Endothelial cell of umbilical vein (primary cell): ENCODE measurements at regions not wholly inside any gene's neighbourhood (a gene's known extent, or its start where the extent isn't known, plus 50 kb on each side); places are given as distances from the start of the nearest gene placed in this dataset.

Experiments used
- BruUV-seq: library from RNA; stranded (reverse); fragments of 400-500 nt; replicated peaks from 2 replicates; lab custom pipeline; 2021; lab: Mats Ljungman, UMichigan
- CTCF ChIA-PET: fragments of 300-600, 350-600 bp; sonication (Branson Sonifier 250); formaldehyde crosslinking; loops from one replicate; lab custom pipeline; 2021; ENCODE audit warnings: antibody characterized with exemption, inconsistent platforms; lab: Charles Lee
- POLR2A ChIA-PET: fragments of 300-600, 350-600 bp; sonication (Branson Sonifier 250); formaldehyde crosslinking; loops from one replicate; lab custom pipeline; 2021; ENCODE audit warnings: antibody characterized with exemption, inconsistent platforms; lab: Charles Lee
- DNase-seq: peaks from one replicate; pipeline ENCODE4 v3.0.0-alpha.2; 2011; ENCODE audit warnings: low read depth, low spot score
- FAIRE-seq: peaks from 2 replicates; lab custom pipeline; 2011; peaks lifted over from hg19 to GRCh38; lab: Jason Lieb, UNC
- H2AFZ ChIP-seq: 2 replicates; pipeline ENCODE4 v1.6.0; 2012; ENCODE audit warnings: low read depth, low read length, control low read depth, inconsistent platforms
- H3K27ac ChIP-seq: 2 replicates; pipeline ENCODE4 v1.5.1; 2011; ENCODE audit warnings: low read depth, mild to moderate bottlenecking, control low read depth, low read length, moderate library complexity; ENCODE audit not compliant: insufficient read depth
- H3K27me3 ChIP-seq, 2 experiments: 2 replicates each; pipeline versions ENCODE4 v1.6.0 to v1.6.1; 2011; ENCODE audit warnings: low read length in 2 of 2, mixed read lengths in 1 of 2; ENCODE audit not compliant: control insufficient read depth in 2 of 2, insufficient read depth in 2 of 2
- H3K36me3 ChIP-seq, 2 experiments: 2 replicates in 1 of 2; 3 replicates in 1 of 2; pipeline ENCODE4 v1.5.1; 2011; ENCODE audit warnings: low read length in 2 of 2, mild to moderate bottlenecking in 1 of 2, moderate library complexity in 1 of 2; ENCODE audit not compliant: control insufficient read depth in 2 of 2, insufficient read depth in 2 of 2; ENCODE audit errors: extremely low read depth in 1 of 2
- H3K4me1 ChIP-seq: 3 replicates; pipeline ENCODE4 v1.5.1; 2011; ENCODE audit warnings: mild to moderate bottlenecking, low read length; ENCODE audit not compliant: control insufficient read depth, insufficient read depth; ENCODE audit errors: extremely low read depth
- H3K4me2 ChIP-seq: 2 replicates; pipeline ENCODE4 v1.6.1; 2011; ENCODE audit warnings: low read length, control low read depth, mixed read lengths; ENCODE audit not compliant: insufficient read depth
- H3K4me3 ChIP-seq, 3 experiments: fragments of 200-600 bp in 1 of 3; sonication (generic), shearing (Covaris generic) in 1 of 3; replicated peaks in 1 of 3; 2 replicates each; pipeline ENCODE4 v1.5.1; 2011 to 2016; ENCODE audit warnings: control low read depth in 3 of 3, low read length in 3 of 3, mild to moderate bottlenecking in 2 of 3, inconsistent platforms in 1 of 3, low read depth in 1 of 3, moderate library complexity in 1 of 3; ENCODE audit not compliant: insufficient read depth in 1 of 3
- H3K79me2 ChIP-seq: 2 replicates; pipeline ENCODE4 v1.6.0; 2012; ENCODE audit warnings: low read length, inconsistent platforms; ENCODE audit not compliant: control insufficient read depth, insufficient read depth
- H3K9ac ChIP-seq: replicated peaks from 2 replicates; pipeline ENCODE3; 2011; ENCODE audit warnings: low read length, control low read depth; ENCODE audit not compliant: insufficient read depth; ENCODE audit errors: extremely low read depth
- H3K9me1 ChIP-seq: replicated peaks from 3 replicates; pipeline ENCODE4 v1.6.0; 2011; ENCODE audit warnings: mild to moderate bottlenecking, low read length; ENCODE audit not compliant: control insufficient read depth, insufficient read depth; ENCODE audit errors: extremely low read depth
- H3K9me3 ChIP-seq: replicated peaks from 2 replicates; pipeline ENCODE4 v1.5.1; 2012; ENCODE audit warnings: low read length, inconsistent platforms; ENCODE audit not compliant: control insufficient read depth, insufficient read depth
- H4K20me1 ChIP-seq: replicated peaks from 2 replicates; pipeline ENCODE3; 2011; ENCODE audit warnings: mild to moderate bottlenecking, low read length; ENCODE audit not compliant: control insufficient read depth, insufficient read depth; ENCODE audit errors: extremely low read depth
- EZH2 ChIP-seq: IDR thresholded peaks from 2 replicates; pipeline ENCODE4 v1.6.1; 2012; ENCODE audit warnings: borderline replicate concordance, low read depth, mild to moderate bottlenecking, moderate library complexity, low read length, inconsistent platforms; ENCODE audit not compliant: severe bottlenecking
- FOS ChIP-seq: IDR thresholded peaks from 2 replicates; pipeline ENCODE4 v1.6.1; 2011; ENCODE audit warnings: mild to moderate bottlenecking, low read length, moderate library complexity, borderline replicate concordance; ENCODE audit not compliant: insufficient read depth
- GATA2 ChIP-seq: IDR thresholded peaks from 2 replicates; pipeline ENCODE4 v1.7.0; 2011; ENCODE audit warnings: low read depth, mild to moderate bottlenecking, moderate library complexity, mixed read lengths, low read length; ENCODE audit not compliant: insufficient read length, insufficient read depth
- JUN ChIP-seq: IDR thresholded peaks from 2 replicates; pipeline ENCODE4 v1.6.1; 2011; ENCODE audit warnings: borderline replicate concordance, low read depth; ENCODE audit not compliant: insufficient read length, insufficient read depth
- MYC ChIP-seq: IDR thresholded peaks from one replicate; pipeline ENCODE4 v1.6.1; 2011; ENCODE audit warnings: mild to moderate bottlenecking, low read depth, low read length
- POLR2A ChIP-seq: IDR thresholded peaks from 2 replicates; pipeline ENCODE4 v1.6.1; 2012; ENCODE audit warnings: low read depth, mild to moderate bottlenecking, control low read depth, low read length
- POLR2AphosphoS5 ChIP-seq: IDR thresholded peaks from 2 replicates; pipeline ENCODE4 v1.6.1; 2012; ENCODE audit warnings: low read depth, mild to moderate bottlenecking, control low read depth, low read length, moderate library complexity; ENCODE audit not compliant: insufficient read depth
- dilution Hi-C: fragments of 300-500 bp; cut with MboI; formaldehyde crosslinking; loops from one replicate; pipeline ENCODE4 v1.15.0; 2019; ENCODE audit warnings: low sequenced_read_pairs; ENCODE audit not compliant: extremely low pct_ligation_motif_present
- intact Hi-C: fragments of 100-400 bp; cut with micrococcal nuclease; formaldehyde crosslinking; loops from one replicate; pipeline ENCODE4 v1.10.0; 2022
- TF ChIP-seq, protein P1 (sequence below), 2 donors: IDR thresholded peaks; 1 replicate in 1 of 2; 2 replicates in 1 of 2; pipeline ENCODE4 v1.5.1; 2011; ENCODE audit warnings: low read length in 2 of 2, mild to moderate bottlenecking in 2 of 2, moderate library complexity in 2 of 2, control low read depth in 1 of 2, inconsistent platforms in 1 of 2, low read depth in 1 of 2; ENCODE audit not compliant: insufficient read depth in 1 of 2; ENCODE audit errors: extremely low read depth in 1 of 2
- TF ChIP-seq, protein P2 (sequence below): IDR thresholded peaks from 2 replicates; pipeline ENCODE4 v1.6.1; 2011; ENCODE audit not compliant: insufficient read depth, insufficient read length

DNA sequence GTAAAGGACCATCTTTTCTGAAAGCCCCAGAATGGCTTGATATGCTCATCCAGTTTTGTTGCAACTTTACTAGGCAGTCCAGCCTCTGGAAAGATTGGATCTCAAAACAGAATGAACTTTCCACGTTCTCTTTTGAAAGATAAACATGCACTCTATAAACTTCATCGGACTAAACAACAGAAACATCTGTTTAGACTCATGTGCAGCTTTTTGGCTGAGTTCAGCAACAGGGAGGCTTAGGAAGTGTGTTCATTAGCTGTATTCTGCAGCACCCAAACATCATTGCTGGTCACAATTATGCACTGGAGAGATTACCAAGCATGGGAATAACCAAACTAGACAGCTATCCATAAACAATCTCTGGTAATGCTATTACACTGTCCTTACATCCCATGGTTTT lies 180.5 kb downstream of the TENT5A start:
- BruUV-seq = no TSS peak
- ChIA-PET POLR2A (no interaction called here), CTCF (no interaction called here)
- DNase-seq (no peak), FAIRE-seq (no peak)
- no peak overlapping the region for H3K4me3 ChIP-seq
- H3K4me1 ChIP-seq = no peaks in the 10 kb centered on the region
- intact Hi-C loops (no loop called here), dilution Hi-C loops (no loop called here)
- H3K9ac ChIP-seq = no peak overlapping the region
- H4K20me1 ChIP-seq = no peaks in the 10 kb centered on the region
- no peak overlapping the region for H3K27ac ChIP-seq
- H3K27me3 ChIP-seq = no peaks in the 10 kb centered on the region
- H2AFZ ChIP-seq = no peak overlapping the region
- H3K36me3 ChIP-seq = no peaks in the 10 kb centered on the region
- H3K9me3 ChIP-seq = no peaks in the 10 kb centered on the region
- H3K79me2 ChIP-seq = no peaks in the 10 kb centered on the region
- no peaks in the 10 kb centered on the region for H3K9me1 ChIP-seq
- no peak for TF ChIP-seq POLR2A
- TF ChIP-seq, protein P1, sequence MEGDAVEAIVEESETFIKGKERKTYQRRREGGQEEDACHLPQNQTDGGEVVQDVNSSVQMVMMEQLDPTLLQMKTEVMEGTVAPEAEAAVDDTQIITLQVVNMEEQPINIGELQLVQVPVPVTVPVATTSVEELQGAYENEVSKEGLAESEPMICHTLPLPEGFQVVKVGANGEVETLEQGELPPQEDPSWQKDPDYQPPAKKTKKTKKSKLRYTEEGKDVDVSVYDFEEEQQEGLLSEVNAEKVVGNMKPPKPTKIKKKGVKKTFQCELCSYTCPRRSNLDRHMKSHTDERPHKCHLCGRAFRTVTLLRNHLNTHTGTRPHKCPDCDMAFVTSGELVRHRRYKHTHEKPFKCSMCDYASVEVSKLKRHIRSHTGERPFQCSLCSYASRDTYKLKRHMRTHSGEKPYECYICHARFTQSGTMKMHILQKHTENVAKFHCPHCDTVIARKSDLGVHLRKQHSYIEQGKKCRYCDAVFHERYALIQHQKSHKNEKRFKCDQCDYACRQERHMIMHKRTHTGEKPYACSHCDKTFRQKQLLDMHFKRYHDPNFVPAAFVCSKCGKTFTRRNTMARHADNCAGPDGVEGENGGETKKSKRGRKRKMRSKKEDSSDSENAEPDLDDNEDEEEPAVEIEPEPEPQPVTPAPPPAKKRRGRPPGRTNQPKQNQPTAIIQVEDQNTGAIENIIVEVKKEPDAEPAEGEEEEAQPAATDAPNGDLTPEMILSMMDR (IDR thresholded peaks at IDR 0.05; ENCODE audit: extremely low read depth in 1 of 2, insufficient read depth in 1 of 2, low read depth in 1 of 2, low read length in 2 of 2) = no peak
- TF ChIP-seq GATA2 = no peak
- TF ChIP-seq EZH2 = no peak
- TF ChIP-seq FOS = no peak
- TF ChIP-seq POLR2AphosphoS5 = no peak
- TF ChIP-seq MYC = no peak
- no peak for TF ChIP-seq JUN
- TF ChIP-seq, protein P2, sequence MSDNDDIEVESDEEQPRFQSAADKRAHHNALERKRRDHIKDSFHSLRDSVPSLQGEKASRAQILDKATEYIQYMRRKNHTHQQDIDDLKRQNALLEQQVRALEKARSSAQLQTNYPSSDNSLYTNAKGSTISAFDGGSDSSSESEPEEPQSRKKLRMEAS = no peak
- no peak overlapping the region for H3K4me2 ChIP-seq
